SU-DHL-6 (cell line): ENCODE measurements at regions not wholly inside any gene's neighbourhood (a gene's known extent, or its start where the extent isn't known, plus 50 kb on each side); places are given as distances from the start of the nearest gene placed in this dataset.

Experiments
- H2AFZ ChIP-seq: fragments of 200-600 bp; sonication (generic); 2 replicates; pipeline ENCODE4 v1.6.1; 2014; ENCODE audit warnings: low read depth, mild to moderate bottlenecking, moderate library complexity, mixed read lengths, antibody characterized with exemption, low read length; ENCODE audit not compliant: severe bottlenecking
- H3F3A ChIP-seq: fragments of 200-600 bp; shearing (Covaris generic); 2 replicates; pipeline ENCODE4 v1.6.0; 2016; ENCODE audit warnings: antibody characterized with exemption, mild to moderate bottlenecking; ENCODE audit not compliant: insufficient read depth
- H3K27ac ChIP-seq: fragments of 200-600 bp; sonication (generic); 2 replicates; pipeline ENCODE4 v1.5.1; 2016; ENCODE audit warnings: low read depth, mild to moderate bottlenecking, low read length, moderate library complexity, mixed read lengths
- H3K27me3 ChIP-seq: fragments of 200-600 bp; sonication (generic), shearing (Covaris generic); 2 replicates; pipeline ENCODE4 v1.6.0; 2014; ENCODE audit warnings: mild to moderate bottlenecking, low read length
- H3K36me3 ChIP-seq: fragments of 200-600 bp; sonication (generic); 2 replicates; pipeline ENCODE4 v1.6.1; 2014; ENCODE audit warnings: mild to moderate bottlenecking, low read length, mixed read lengths
- H3K4me2 ChIP-seq: fragments of 300-600, 200-600 bp; shearing (Covaris generic), sonication (generic); 2 replicates; pipeline ENCODE4 v1.6.0; 2014; ENCODE audit warnings: low read length, low read depth, mild to moderate bottlenecking; ENCODE audit not compliant: poor library complexity, severe bottlenecking
- H3K4me3 ChIP-seq: fragments of 200-600 bp; sonication (generic); 2 replicates; pipeline ENCODE4 v1.5.1; 2014; ENCODE audit warnings: antibody characterized with exemption, low read length, mild to moderate bottlenecking, mixed read lengths; ENCODE audit not compliant: insufficient read depth, poor library complexity, severe bottlenecking
- H3K79me2 ChIP-seq: fragments of 200-600 bp; sonication (generic); 2 replicates; pipeline ENCODE4 v1.6.1; 2014; ENCODE audit warnings: mild to moderate bottlenecking, low read length, moderate library complexity; ENCODE audit not compliant: insufficient read depth
- H3K9ac ChIP-seq: fragments of 200-600 bp; sonication (generic); 2 replicates; pipeline ENCODE4 v1.7.0; 2014; ENCODE audit warnings: mild to moderate bottlenecking, low read length
- H3K9me2 ChIP-seq: fragments of 200-600 bp; sonication (generic); replicated peaks from 2 replicates; pipeline ENCODE4 v1.6.1; 2014; ENCODE audit warnings: low read length; ENCODE audit not compliant: insufficient read depth
- H3K9me3 ChIP-seq: fragments of 200-600 bp; sonication (generic); 2 replicates; pipeline ENCODE4 v1.6.1; 2014; ENCODE audit warnings: low read length, mixed read lengths; ENCODE audit not compliant: insufficient read depth
- H4K20me1 ChIP-seq: fragments of 200-600 bp; sonication (generic); 2 replicates; pipeline ENCODE4 v1.6.1; 2014; ENCODE audit warnings: low read depth, mild to moderate bottlenecking, antibody characterized with exemption, low read length, moderate library complexity, mixed read lengths
- CTCF ChIP-seq: fragments of 200-600 bp; sonication (generic); IDR thresholded peaks from one replicate; pipeline ENCODE4 v1.5.1; 2017; ENCODE audit warnings: antibody characterized with exemption, mild to moderate bottlenecking, low read length, moderate library complexity; ENCODE audit not compliant: insufficient read depth, poor library complexity, severe bottlenecking
- EZH2phosphoT487 ChIP-seq: fragments of 200-600 bp; sonication (generic), shearing (Covaris generic); conservative IDR thresholded peaks from 2 replicates; pipeline ENCODE4 v1.6.1; 2018; ENCODE audit warnings: mild to moderate bottlenecking, antibody characterized with exemption, low read length, moderate library complexity, mixed read lengths

DNA sequence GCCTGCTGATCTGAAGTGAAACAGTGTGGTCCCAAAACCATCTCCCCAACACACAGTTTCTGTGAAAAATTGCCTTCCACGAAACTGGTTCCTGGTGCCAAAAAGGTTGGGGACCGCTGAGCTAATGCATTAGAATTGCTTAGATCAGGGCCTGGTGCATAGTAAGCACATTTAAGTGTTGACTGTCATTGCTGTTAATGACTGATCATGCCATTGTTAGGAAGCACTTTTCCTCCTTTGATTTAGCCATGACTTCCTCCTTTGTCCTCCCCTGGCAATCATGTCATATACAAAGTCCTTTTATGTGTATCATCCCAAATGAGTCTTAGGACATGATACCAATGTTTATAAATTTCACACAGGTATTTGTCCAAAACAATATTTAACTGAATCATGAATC lies 81.5 kb upstream of the ATP11B start:
- Histone ChIP-seq H3K4me2 (no peak overlapping the region), H3F3A (no peaks in the 10 kb centered on the region), H4K20me1 (no peaks in the 10 kb centered on the region), H3K27ac (no peak overlapping the region), H3K36me3 (no peaks in the 10 kb centered on the region), H3K9ac (no peak overlapping the region), H3K9me3 (no peaks in the 10 kb centered on the region), H3K27me3 (no peaks in the 10 kb centered on the region), H3K79me2 (no peaks in the 10 kb centered on the region), H3K4me3 (no peak overlapping the region), H3K9me2 (no peaks in the 10 kb centered on the region), H2AFZ (no peak overlapping the region)
- TF ChIP-seq CTCF (no peak), EZH2phosphoT487 (no peak)

DNA sequence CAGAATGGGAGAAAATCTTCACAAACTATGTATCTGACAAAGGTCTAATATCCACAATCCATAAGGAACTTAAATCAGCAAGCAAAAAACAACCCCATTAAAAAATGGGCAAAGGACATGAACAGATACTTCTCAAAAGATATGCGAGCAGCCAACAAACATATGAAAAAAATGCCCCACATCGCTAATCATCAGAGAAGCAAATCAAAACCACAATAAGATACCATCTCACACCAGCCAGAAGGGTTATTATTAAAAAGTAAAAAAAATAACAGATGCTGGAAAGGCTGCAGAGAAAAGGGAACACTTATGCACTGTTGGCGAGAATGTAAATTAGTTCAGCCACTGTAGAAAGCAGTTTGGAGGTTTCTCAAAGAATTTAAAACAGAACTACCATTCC lies 80.2 kb upstream of the ATP11B start:
- Histone ChIP-seq H3K9me3 (no peaks in the 10 kb centered on the region), H3K9ac (no peak overlapping the region), H2AFZ (no peak overlapping the region), H3F3A (no peaks in the 10 kb centered on the region), H3K4me3 (no peak overlapping the region), H3K27ac (no peak overlapping the region), H3K79me2 (no peaks in the 10 kb centered on the region), H3K36me3 (no peaks in the 10 kb centered on the region), H3K4me2 (no peak overlapping the region), H3K9me2 (no peaks in the 10 kb centered on the region), H4K20me1 (no peaks in the 10 kb centered on the region), H3K27me3 (no peaks in the 10 kb centered on the region)
- TF ChIP-seq EZH2phosphoT487 (no peak), CTCF (no peak)

- H3F3A ChIP-seq: no peaks in the 10 kb centered on the region
- no peak overlapping the region for H3K4me2 ChIP-seq
Observed at GRCh38 chr3:182713743-182714517, 79.4 kb upstream of the ATP11B start.

More at GRCh38 chr3:182713743-182714517, 79.4 kb upstream of the ATP11B start:
- no peak for TF ChIP-seq EZH2phosphoT487
- TF ChIP-seq CTCF: no peak
- H3K9me2 ChIP-seq: no peaks in the 10 kb centered on the region
- H3K9me3 ChIP-seq: no peaks in the 10 kb centered on the region
- H3K27ac ChIP-seq: no peak overlapping the region
- no peaks in the 10 kb centered on the region for H3K27me3 ChIP-seq
- H3K9ac ChIP-seq: no peak overlapping the region
- no peak overlapping the region for H2AFZ ChIP-seq
- H3K4me3 ChIP-seq: no peak overlapping the region
- H4K20me1 ChIP-seq: no peaks in the 10 kb centered on the region
- no peaks in the 10 kb centered on the region for H3K36me3 ChIP-seq
- H3K79me2 ChIP-seq: no peaks in the 10 kb centered on the region
